ENCODE measurements at regions not wholly inside any gene's neighbourhood (a gene's known extent, or its start where the extent isn't known, plus 50 kb on each side); places are given as distances from the start of the nearest gene placed in this dataset.

DNA sequence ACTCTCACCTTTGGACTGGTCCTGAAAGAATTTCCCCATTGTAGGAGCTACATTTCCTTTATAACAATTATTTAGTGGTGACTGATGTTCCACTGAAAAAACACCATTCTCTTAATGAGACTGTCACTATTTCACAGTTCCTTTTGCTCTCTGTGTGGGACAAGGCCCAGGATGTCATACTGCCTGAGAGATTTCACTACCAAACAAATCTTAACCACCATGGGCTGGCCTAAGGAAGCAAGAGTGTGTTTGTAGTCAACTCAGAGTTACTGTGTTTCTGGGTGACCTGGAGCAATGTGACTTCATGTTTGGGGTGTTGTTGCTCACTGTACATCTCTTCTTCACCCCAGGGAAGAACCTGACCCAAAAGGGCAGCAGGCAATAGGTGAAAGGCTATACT is 50.1 kb upstream of the ZNF608 start:
- Histone ChIP-seq H3K9me3 (no peaks in the 10 kb centered on the region), H3K27me3 (no peaks in the 10 kb centered on the region), H3K4me3 (no peak overlapping the region), H3K27ac (no peak overlapping the region), H3K36me3 (no peaks in the 10 kb centered on the region), H3K4me1 (peaks cover 0 to under 1% (median 0%) of the 10 kb centered on the region in 4 donors)
- TF ChIP-seq EP300 (IDR thresholded peaks at IDR 0.05) (no peak), POLR2A (IDR thresholded peaks at IDR 0.05) (no peak)
- TF ChIP-seq, protein P1, sequence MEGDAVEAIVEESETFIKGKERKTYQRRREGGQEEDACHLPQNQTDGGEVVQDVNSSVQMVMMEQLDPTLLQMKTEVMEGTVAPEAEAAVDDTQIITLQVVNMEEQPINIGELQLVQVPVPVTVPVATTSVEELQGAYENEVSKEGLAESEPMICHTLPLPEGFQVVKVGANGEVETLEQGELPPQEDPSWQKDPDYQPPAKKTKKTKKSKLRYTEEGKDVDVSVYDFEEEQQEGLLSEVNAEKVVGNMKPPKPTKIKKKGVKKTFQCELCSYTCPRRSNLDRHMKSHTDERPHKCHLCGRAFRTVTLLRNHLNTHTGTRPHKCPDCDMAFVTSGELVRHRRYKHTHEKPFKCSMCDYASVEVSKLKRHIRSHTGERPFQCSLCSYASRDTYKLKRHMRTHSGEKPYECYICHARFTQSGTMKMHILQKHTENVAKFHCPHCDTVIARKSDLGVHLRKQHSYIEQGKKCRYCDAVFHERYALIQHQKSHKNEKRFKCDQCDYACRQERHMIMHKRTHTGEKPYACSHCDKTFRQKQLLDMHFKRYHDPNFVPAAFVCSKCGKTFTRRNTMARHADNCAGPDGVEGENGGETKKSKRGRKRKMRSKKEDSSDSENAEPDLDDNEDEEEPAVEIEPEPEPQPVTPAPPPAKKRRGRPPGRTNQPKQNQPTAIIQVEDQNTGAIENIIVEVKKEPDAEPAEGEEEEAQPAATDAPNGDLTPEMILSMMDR (IDR thresholded peaks at IDR 0.05): no peak
- DNase-seq: no peak
- intact Hi-C loops (cut with DNase I): no loop called here

DNA sequence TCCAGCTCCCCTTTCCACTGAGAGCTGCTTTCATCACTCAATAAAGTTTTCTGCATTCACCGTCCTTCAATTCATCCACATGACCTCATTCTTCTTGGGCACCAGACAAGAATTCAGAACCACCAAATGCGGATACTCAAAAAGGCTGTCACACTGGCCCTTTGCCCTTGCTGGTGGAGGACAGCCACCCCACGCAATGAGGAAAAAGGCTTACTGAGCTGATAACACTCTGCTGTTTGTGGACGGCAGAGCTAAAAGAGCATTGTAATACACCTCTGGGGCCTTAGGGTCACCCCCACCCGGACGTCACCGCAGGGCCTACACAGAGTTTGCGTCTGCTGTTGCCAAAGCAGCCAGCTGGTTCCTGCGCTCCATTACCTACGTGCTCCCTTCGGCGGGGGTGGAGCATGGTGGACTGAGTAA is 51.2 kb upstream of the ZNF608 start:
- H3K36me3 ChIP-seq: no peaks in the 10 kb centered on the region
- no peaks in the 10 kb centered on the region for H3K4me1 ChIP-seq
- no peak for TF ChIP-seq POLR2AphosphoS5 (IDR thresholded peaks at IDR 0.05)
- no peak for TF ChIP-seq POLR2A (IDR thresholded peaks at IDR 0.05)
- TF ChIP-seq, protein P1 (IDR thresholded peaks at IDR 0.05): no peak
- no peak for TF ChIP-seq EP300 (IDR thresholded peaks at IDR 0.05)
- WGBS, 2 donors: 96% methylated on average over 12 of the region's 12 CpGs
- H3K27ac ChIP-seq: no peak overlapping the region
- no peak overlapping the region for H3K4me3 ChIP-seq
- H3K27me3 ChIP-seq: no peaks in the 10 kb centered on the region
- no peaks in the 10 kb centered on the region for H3K9me3 ChIP-seq
- intact Hi-C loops (cut with DNase I): no loop called here
- DNase-seq: no peak

DNA sequence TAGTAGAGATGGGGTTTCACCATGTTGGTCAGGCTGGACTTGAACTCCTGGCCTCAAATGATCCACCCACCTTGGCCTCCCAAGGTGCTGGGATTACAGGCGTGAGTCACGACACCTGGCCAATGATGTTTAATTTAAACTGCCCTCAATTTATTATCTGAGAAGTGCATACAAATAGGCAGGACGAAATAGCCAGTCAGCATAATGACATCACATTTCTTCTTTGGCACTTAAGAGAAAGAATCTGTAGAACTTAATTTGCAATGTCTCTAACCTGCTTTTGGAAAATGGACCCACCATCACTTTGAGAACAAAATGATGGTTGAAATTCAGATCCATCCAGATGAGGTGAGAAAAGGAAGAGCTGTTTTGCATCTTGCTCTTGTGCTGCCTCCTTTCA is 52.5 kb upstream of the ZNF608 start:
- DNase-seq: no peak
- Histone ChIP-seq H3K27ac (no peak overlapping the region), H3K4me1 (no peaks in the 10 kb centered on the region), H3K9me3 (no peaks in the 10 kb centered on the region), H3K27me3 (no peaks in the 10 kb centered on the region), H3K36me3 (no peaks in the 10 kb centered on the region), H3K4me3 (no peak overlapping the region)
- TF ChIP-seq EP300 (IDR thresholded peaks at IDR 0.05) (no peak), POLR2AphosphoS5 (IDR thresholded peaks at IDR 0.05) (no peak), POLR2A (IDR thresholded peaks at IDR 0.05) (no peak)
- TF ChIP-seq, protein P1 (IDR thresholded peaks at IDR 0.05): no peak
- intact Hi-C loops (cut with DNase I): no loop called here
- WGBS, 2 donors: 88 to 91% methylated on average over 3 of the region's 3 CpGs

DNA sequence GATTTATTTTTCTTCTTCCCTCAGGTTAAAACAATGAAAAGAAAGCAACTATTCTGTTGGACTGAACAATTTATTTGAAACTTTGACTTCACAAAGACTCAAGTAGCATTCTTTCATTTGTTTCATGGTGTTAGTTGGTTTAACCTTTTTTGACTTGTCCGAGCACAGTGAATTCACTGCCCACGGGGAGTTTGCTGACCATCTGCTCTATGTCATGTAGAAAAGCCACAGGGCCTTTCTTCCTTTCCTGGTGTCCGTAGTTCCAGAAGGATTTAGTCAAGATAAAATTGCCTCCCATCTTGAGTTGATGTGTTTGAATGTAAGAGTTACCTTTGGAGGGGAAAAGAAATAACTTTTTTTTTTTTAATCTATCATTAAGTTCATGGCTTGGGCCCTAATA is 55.1 kb upstream of the ZNF608 start:
- Histone ChIP-seq H3K4me1 (peaks cover 0 to 7% (median 3%) of the 10 kb centered on the region in 4 donors), H3K27ac (no peak overlapping the region), H3K27me3 (no peaks in the 10 kb centered on the region), H3K9me3 (no peaks in the 10 kb centered on the region), H3K4me3 (no peak overlapping the region), H3K36me3 (no peaks in the 10 kb centered on the region)
- no peak for DNase-seq
- no peak for TF ChIP-seq POLR2AphosphoS5 (IDR thresholded peaks at IDR 0.05)
- TF ChIP-seq EP300 (IDR thresholded peaks at IDR 0.05): no peak
- TF ChIP-seq POLR2A (IDR thresholded peaks at IDR 0.05): no peak
- TF ChIP-seq, protein P1 (IDR thresholded peaks at IDR 0.05): no peak
- intact Hi-C loops (cut with DNase I): no loop called here
- 80 to 92% methylated on average over 3 of the region's 3 CpGs for WGBS, 2 donors

DNA sequence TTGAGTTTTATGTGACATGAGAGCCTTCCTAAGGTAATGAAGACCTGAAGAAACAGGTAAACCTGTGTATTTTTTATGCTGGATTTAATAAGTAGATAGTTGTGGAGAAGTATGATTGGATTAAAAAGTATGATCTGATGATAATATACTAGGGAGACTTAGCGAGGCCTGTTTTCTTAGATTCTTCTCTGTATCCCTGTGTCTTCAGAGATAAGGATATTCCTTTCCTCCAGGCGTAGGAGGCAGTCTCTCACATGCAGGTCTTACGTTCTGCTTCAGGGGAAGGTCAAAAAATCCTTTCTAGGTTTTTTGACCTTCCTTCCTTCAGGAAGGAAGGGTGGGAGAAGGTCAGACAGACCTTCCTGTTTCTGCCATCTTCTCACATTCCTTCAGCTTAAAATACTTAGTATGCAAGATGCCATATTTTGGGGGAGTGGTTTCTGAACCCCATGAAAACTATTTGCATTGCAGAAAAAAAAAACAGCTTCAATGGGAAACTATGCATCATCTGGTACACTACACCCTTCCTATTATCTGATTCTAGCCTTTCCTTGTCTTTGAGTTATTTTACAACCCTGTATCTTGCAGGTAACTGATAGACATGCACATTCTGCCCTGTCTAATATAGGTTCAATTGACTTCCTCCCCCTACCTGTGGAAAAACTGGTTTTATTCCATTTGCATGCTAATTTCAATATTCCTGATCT is 57.3 kb upstream of the ZNF608 start:
- H3K27me3 ChIP-seq: no peaks in the 10 kb centered on the region
- no peak overlapping the region for H3K27ac ChIP-seq
- TF ChIP-seq POLR2A (IDR thresholded peaks at IDR 0.05) (no peak), POLR2AphosphoS5 (IDR thresholded peaks at IDR 0.05) (no peak), EP300 (IDR thresholded peaks at IDR 0.05) (no peak)
- TF ChIP-seq, protein P1 (IDR thresholded peaks at IDR 0.05): no peak
- intact Hi-C loops (cut with DNase I): no loop called here
- WGBS, 2 donors: 77 to 93% methylated on average over 3 of the region's 3 CpGs
- no peak for DNase-seq
- H3K36me3 ChIP-seq: no peaks in the 10 kb centered on the region
- H3K4me3 ChIP-seq: no peak overlapping the region
- peaks cover 0 to 11% (median 4%) of the 10 kb centered on the region in 4 donors for H3K4me1 ChIP-seq
- H3K9me3 ChIP-seq: no peaks in the 10 kb centered on the region

All from sigmoid colon (tissue), 6 donors.